OCI-LY3 (cell line): ENCODE measurements at regions not wholly inside any gene's neighbourhood (a gene's known extent, or its start where the extent isn't known, plus 50 kb on each side); places are given as distances from the start of the nearest gene placed in this dataset.

ENCODE experiments used
- H2AFZ ChIP-seq: fragments of 200-600, 300-600 bp; shearing (Covaris generic); 2 replicates; pipeline ENCODE4 v1.6.0; 2014; ENCODE audit warnings: antibody characterized with exemption, low read depth, low read length
- H3K27ac ChIP-seq: fragments of 200-600, 300-600 bp; sonication (generic); 2 replicates; pipeline ENCODE4 v1.5.1; 2014; ENCODE audit warnings: mild to moderate bottlenecking, low read length, moderate library complexity, mixed read lengths
- H3K27me3 ChIP-seq: fragments of 200-600, 300-600 bp; sonication (generic); 2 replicates; pipeline ENCODE4 v1.6.1; 2014; ENCODE audit warnings: low read depth, low read length, mixed read lengths
- H3K36me3 ChIP-seq: fragments of 200-600, 300-600 bp; sonication (generic); replicated peaks from 2 replicates; pipeline ENCODE3; 2014; ENCODE audit warnings: low read depth, low read length, mixed read lengths
- H3K4me1 ChIP-seq: fragments of 300-600, 200-600 bp; sonication (generic); 2 replicates; pipeline ENCODE4 v1.6.1; 2014; ENCODE audit warnings: low read length, mixed read lengths
- H3K4me2 ChIP-seq: fragments of 200-600, 300-600 bp; sonication (generic); 2 replicates; pipeline ENCODE4 v1.6.1; 2014; ENCODE audit warnings: low read length, mixed read lengths
- H3K4me3 ChIP-seq: fragments of 300-600, 200-600 bp; sonication (generic); 2 replicates; pipeline ENCODE4 v1.5.1; 2014; ENCODE audit warnings: antibody characterized with exemption, mild to moderate bottlenecking, low read length, moderate library complexity
- H3K79me2 ChIP-seq: fragments of 300-600, 200-600 bp; shearing (Covaris generic); 2 replicates; pipeline ENCODE4 v1.6.1; 2014; ENCODE audit warnings: mild to moderate bottlenecking, low read length, mixed read lengths
- H3K9ac ChIP-seq: fragments of 300-600, 200-600 bp; shearing (Covaris generic); 2 replicates; pipeline ENCODE4 v1.6.0; 2014; ENCODE audit warnings: mild to moderate bottlenecking, low read length, moderate library complexity
- H3K9me3 ChIP-seq: fragments of 200-600, 300-600 bp; shearing (Covaris generic); 2 replicates; pipeline ENCODE4 v1.6.1; 2014; ENCODE audit warnings: low read length, mixed read lengths; ENCODE audit not compliant: insufficient read depth
- H4K20me1 ChIP-seq: fragments of 200-600, 300-600 bp; sonication (generic); 2 replicates; pipeline ENCODE4 v1.6.1; 2016; ENCODE audit warnings: low read length, mixed read lengths; ENCODE audit not compliant: insufficient read depth
- EZH2phosphoT487 ChIP-seq: fragments of 200-600 bp; shearing (Covaris generic); IDR thresholded peaks from 2 replicates; pipeline ENCODE4 v1.6.1; 2018; ENCODE audit warnings: antibody characterized with exemption, mixed run types, low read depth
- TF ChIP-seq, protein P1 (sequence below): fragments of 200-600, 300-600 bp; sonication (generic); IDR thresholded peaks from 2 replicates; pipeline ENCODE4 v1.5.1; 2014; ENCODE audit warnings: antibody characterized with exemption, low read length, low read depth

DNA sequence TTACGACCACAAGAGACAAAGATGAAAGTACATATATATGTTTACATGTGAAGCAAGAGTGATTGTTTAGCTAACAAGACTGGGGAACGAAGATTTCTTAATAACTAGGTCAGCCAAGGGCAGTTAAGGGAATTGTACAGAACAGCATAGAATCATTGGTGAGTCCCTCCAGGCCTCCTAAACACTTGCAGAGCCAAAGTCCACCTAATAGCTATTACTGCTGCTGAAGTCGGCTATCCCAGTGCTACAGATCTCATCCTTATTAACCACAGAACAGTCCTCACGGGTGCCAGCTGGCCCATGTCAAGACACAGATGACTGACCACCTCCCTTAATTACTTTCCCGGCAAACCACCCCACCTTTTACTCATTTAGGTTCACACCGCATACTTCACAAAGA lies 68.5 kb upstream of the OPCML start:
- Histone ChIP-seq H3K36me3 (no peaks in the 10 kb centered on the region), H3K27me3 (no peaks in the 10 kb centered on the region), H3K4me3 (no peak overlapping the region), H3K79me2 (no peaks in the 10 kb centered on the region), H4K20me1 (no peaks in the 10 kb centered on the region), H3K27ac (no peak overlapping the region), H3K9me3 (no peaks in the 10 kb centered on the region), H2AFZ (no peak overlapping the region), H3K4me1 (no peaks in the 10 kb centered on the region), H3K9ac (no peak overlapping the region), H3K4me2 (no peak overlapping the region)
- TF ChIP-seq, protein P1, sequence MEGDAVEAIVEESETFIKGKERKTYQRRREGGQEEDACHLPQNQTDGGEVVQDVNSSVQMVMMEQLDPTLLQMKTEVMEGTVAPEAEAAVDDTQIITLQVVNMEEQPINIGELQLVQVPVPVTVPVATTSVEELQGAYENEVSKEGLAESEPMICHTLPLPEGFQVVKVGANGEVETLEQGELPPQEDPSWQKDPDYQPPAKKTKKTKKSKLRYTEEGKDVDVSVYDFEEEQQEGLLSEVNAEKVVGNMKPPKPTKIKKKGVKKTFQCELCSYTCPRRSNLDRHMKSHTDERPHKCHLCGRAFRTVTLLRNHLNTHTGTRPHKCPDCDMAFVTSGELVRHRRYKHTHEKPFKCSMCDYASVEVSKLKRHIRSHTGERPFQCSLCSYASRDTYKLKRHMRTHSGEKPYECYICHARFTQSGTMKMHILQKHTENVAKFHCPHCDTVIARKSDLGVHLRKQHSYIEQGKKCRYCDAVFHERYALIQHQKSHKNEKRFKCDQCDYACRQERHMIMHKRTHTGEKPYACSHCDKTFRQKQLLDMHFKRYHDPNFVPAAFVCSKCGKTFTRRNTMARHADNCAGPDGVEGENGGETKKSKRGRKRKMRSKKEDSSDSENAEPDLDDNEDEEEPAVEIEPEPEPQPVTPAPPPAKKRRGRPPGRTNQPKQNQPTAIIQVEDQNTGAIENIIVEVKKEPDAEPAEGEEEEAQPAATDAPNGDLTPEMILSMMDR = no peak
- no peak for TF ChIP-seq EZH2phosphoT487

DNA sequence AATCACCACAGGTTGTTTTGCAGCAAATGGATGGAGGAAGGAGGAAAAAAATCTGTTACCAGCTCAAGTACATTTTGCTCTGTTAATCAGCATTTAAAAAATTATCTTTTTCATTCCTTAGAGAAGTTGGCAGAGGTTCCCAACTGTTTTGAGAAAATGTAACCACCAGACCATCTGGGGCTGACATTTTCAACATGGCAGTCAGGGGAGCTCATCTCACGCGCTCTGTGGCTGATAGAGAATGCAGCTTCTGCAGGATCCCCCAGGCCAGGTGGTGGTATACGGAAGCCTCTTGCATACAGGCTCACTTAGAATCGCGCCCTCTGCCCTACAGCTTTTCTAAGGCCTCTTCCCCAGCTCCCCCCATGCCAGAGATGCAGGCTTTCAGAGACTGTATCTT lies 68.0 kb upstream of the OPCML start:
- no peak for TF ChIP-seq EZH2phosphoT487
- TF ChIP-seq, protein P1 = no peak
- Histone ChIP-seq H3K9ac (no peak overlapping the region), H2AFZ (no peak overlapping the region), H3K4me1 (no peaks in the 10 kb centered on the region), H3K4me3 (no peak overlapping the region), H3K36me3 (no peaks in the 10 kb centered on the region), H3K27ac (no peak overlapping the region), H4K20me1 (no peaks in the 10 kb centered on the region), H3K4me2 (no peak overlapping the region), H3K79me2 (no peaks in the 10 kb centered on the region), H3K9me3 (no peaks in the 10 kb centered on the region), H3K27me3 (no peaks in the 10 kb centered on the region)

DNA sequence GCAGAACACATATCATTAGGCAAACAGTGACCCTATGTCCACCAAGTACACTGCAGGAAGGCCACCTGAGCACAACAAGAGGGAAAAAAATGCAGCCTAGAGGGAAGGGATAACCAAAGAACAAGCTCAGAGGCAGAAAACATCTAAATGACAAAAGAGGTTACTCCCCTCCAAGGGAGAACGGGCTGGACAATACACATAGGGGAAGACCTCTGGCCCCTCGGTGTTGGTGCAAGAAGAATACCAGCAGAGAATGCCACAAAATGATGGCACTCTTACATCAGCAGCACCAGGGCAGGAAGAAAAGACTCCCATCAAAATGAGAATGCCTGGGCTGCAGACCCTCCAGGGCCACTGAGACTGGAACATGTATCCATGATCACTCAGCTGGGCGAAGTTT lies 66.6 kb upstream of the OPCML start:
- no peak overlapping the region for H3K9ac ChIP-seq
- no peaks in the 10 kb centered on the region for H3K79me2 ChIP-seq
- H3K36me3 ChIP-seq = no peaks in the 10 kb centered on the region
- H2AFZ ChIP-seq = no peak overlapping the region
- no peak overlapping the region for H3K27ac ChIP-seq
- H3K4me1 ChIP-seq = no peaks in the 10 kb centered on the region
- H3K4me2 ChIP-seq = no peak overlapping the region
- TF ChIP-seq EZH2phosphoT487 = no peak
- TF ChIP-seq, protein P1 = no peak
- no peaks in the 10 kb centered on the region for H3K9me3 ChIP-seq
- H3K4me3 ChIP-seq = no peak overlapping the region
- H4K20me1 ChIP-seq = no peaks in the 10 kb centered on the region
- no peaks in the 10 kb centered on the region for H3K27me3 ChIP-seq

DNA sequence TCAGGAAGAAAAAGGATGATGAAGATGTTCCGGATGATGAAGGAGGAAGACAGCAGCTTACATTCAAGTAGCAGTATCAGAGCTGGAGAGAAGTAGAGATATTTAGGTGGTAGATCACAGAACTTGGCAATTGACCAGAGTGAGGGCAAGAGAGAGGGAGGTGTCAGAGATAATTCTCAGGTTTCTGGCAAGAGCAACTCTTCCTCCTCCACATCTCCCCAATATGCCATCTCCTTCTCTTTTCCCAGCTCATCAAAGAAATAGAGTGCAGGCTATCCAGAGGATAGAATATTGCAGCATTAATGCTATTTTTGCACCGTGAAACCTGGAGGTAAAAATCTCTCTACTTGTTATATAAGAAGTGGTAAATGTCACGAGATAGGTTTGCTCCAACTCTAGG lies 64.9 kb upstream of the OPCML start:
- H3K27me3 ChIP-seq = no peaks in the 10 kb centered on the region
- no peaks in the 10 kb centered on the region for H3K36me3 ChIP-seq
- no peak for TF ChIP-seq EZH2phosphoT487
- TF ChIP-seq, protein P1 = no peak
- H3K4me2 ChIP-seq = no peak overlapping the region
- H2AFZ ChIP-seq = no peak overlapping the region
- H4K20me1 ChIP-seq = no peaks in the 10 kb centered on the region
- H3K79me2 ChIP-seq = no peaks in the 10 kb centered on the region
- H3K4me3 ChIP-seq = no peak overlapping the region
- H3K4me1 ChIP-seq = no peaks in the 10 kb centered on the region
- H3K9me3 ChIP-seq = no peaks in the 10 kb centered on the region
- no peak overlapping the region for H3K9ac ChIP-seq
- H3K27ac ChIP-seq = no peak overlapping the region
